HG03565 (cell line): ENCODE measurements at regions not wholly inside any gene's neighbourhood (a gene's known extent, or its start where the extent isn't known, plus 50 kb on each side); places are given as distances from the start of the nearest gene placed in this dataset.

Experiments
- ATAC-seq: cut with Tn5 transposase; IDR thresholded peaks from one replicate; pipeline ENCODE4 v1.9.1; 2021; ENCODE audit warnings: mild to moderate bottlenecking, moderate library complexity; ENCODE audit not compliant: unreplicated experiment

DNA sequence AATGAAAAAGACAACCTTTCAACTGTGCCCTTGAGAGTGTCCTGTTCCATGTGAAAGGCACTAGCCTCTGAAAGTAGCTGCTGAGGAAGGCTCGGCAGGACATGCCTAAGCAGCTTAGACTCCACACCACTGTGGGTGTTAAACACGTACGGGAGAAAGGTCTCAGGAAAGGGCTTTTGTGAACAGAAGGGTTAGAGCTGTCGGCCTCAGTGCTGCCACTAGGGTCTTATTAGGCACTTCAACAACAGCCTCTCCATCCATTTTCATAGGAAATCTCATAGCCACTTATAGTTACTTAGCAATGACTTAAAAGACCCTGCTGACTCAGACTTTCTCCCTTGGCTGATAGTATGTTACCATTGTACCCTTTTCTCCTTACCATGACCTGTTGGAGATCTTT lies 662.8 kb downstream of the TBC1D32 start:
- ATAC-seq, result no peak

DNA sequence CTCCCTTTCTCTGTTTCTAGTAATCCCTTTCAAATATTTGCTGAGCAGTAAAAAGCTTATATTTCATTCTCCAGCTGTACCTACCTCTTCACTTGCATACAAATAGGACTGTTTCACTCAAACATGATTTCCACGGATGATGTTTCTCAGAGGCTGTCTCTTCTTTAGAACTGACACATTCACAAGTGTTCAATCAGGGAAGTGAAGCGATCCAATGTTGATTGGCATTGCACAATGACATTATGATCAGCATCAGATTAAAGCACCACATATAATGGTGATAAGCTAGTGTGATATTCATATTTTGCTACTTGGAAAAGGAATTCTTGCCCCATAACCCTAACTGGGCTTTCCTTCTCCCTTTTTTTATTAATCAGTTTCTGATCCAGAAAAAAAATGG lies 681.8 kb downstream of the TBC1D32 start:
- no peak for ATAC-seq

DNA sequence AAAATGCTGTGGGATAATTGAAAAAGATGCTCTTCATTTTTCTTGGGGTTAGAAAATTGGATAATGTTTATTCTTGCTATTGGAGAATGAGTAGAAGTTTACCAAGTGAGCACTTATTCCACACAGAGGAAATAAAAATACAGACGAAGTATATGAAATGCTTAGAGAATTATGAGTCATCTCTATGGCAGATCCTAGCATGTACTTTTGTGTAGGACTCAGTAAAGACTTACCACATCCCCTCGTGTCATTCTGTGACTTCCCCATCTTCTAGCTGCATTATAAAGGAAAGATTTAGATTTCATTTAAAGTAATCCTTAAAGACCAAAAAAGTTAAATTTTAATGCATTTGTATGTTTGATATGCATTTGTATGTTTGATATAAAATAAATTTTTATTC lies 685.6 kb downstream of the TBC1D32 start:
- no peak for ATAC-seq

DNA sequence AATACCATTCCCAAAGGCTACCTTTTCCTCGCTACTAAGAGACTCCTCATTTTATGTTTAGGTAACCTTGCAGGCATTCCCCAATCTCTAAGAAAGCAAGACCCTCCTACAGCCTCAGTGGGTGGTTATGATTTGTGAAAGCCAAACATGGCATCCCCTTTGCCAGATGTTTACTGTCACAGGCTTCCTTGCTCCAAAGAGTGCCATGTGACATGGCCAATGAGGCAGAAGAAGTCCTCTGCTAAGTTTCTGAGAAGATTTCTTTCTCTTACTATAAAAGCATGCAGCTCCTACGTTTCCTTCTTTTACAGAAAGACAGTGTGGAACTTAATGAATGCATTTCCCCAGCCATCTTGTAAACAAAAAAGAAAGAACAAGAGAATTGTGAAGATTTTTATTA lies 688.2 kb downstream of the TBC1D32 start:
- no peak for ATAC-seq

DNA sequence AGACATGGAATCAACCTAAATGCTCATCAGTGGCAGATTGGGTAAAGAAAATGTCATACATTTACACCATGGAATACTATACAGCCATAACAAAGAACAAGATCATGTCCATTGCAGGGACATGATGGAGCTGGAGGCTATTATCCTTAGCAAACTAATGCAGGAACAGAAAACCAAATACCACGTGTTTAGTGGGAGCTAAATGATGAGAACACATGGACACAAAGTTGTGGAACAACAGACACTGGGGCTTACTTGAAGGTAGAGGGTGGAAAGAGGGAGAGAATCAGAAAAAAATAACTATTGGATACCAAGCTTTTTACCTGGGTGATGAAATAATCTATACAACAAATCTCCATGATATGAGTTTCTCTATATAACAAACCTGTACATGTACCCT lies 701.3 kb downstream of the TBC1D32 start:
- ATAC-seq, result no peak

DNA sequence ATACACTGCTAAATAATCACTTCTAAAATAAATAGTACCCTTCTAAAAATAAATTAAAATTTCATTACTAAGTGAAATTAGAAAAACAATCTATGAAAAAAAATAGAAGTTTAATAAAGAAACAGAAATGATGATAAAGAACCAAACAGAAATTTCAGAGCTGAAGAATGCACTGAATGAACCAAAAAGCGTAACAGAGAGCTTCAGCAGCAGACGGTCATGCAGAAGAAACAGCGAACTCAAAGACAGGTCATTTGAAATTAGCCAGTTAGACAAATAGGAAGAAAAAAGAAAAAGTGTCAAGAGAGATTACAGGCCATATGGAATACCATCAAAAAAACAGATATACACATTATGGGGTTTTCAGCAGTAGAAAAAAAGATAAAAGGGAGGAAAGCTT lies 706.7 kb downstream of the TBC1D32 start:
- no peak for ATAC-seq

DNA sequence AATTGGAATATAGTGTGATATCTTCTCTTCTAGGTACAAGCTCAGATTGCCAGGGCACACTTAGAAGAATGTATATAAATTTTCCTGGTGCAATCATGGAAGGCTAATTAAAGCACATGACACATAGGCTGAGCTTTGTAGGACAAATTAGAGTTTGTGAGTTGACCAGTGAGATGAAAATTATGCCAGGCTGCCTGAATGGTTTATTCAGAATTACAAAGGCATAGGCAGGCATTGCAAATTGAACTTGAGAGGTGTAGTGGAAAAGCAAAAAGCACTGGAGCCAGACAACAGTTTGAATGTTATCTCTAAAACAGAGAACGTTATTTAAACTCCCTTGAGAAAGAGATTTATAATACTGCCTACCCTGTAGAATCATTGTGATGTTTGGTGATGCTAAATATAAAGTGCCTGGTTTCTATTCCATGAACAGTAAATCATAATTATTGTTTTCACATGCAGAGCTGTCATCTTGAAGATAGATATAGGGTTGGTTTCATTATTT lies 712.1 kb downstream of the TBC1D32 start:
- no peak for ATAC-seq

DNA sequence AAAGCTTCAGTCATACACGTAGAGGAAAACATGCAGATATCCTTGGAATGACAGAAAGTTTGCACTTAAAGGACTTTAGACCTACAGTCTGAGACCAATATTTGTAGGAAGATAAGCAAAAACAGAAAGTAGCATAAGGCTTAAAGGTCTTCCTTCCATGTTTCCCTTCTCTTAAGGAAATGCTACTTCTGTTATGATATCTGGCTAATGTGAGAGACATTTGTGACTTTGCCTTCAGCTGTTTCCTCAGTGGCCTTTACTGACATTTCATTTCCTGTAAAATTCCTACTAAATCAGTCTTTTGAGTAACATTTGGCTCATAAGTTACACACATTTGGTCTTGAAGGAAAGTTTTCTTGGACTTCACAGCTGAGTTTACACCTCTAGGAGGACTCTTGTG lies 713.4 kb downstream of the TBC1D32 start:
- ATAC-seq, result no peak

DNA sequence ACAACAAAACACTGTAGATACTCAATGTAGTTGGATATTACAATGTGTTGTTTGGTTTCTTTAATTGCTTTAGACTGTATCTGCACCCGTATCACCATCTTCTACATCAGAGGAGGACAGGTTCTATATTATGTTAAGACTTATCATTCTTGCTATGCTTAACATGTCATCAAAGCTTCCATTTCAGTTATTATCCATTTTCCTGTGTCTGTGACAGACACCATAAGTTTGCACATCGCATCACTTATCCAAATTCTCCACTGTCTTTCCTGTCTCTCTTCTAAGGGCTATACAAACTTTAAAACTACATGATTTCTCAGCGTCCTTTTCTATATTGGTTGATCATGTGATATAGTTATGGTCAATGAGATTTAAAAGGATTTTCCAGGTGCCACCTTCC lies 719.0 kb downstream of the TBC1D32 start:
- no peak for ATAC-seq

DNA sequence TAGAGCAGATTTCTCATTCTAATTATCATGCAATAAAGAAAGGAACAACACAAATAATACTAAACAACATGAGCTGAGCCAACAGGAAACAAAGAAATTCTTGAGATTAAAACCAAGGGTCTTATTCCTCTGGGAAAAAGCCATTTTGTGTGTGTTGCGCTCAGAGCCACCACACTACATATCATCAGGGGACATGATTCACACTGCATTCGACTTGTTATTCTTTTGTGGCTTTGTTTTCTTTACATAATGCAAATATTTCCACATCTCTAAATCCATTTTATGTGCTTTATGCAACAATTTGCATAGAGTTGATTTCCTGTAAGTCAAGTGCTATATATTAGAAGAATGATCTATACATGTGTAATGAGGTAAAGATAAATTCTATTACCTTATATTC lies 719.6 kb downstream of the TBC1D32 start:
- no peak for ATAC-seq

DNA sequence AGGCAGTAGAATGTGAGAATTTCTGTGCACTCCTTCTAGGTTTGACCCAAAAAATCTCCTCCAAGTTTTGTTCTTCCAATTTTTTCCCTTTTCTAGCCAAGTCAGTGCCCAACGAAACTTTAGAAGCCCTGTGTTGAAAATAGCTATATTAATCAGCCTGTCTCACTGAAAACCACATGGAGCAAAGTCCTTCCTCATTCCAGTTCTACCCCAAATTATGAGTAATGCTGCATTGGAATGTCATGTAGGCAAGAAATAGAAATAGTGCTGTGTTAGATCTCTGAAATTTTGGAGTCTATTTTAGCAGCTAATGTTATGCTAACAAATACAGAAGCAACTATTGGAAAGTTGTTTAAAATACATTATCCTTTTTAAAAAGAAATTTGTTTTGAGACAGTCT lies 725.5 kb downstream of the TBC1D32 start:
- no peak for ATAC-seq

DNA sequence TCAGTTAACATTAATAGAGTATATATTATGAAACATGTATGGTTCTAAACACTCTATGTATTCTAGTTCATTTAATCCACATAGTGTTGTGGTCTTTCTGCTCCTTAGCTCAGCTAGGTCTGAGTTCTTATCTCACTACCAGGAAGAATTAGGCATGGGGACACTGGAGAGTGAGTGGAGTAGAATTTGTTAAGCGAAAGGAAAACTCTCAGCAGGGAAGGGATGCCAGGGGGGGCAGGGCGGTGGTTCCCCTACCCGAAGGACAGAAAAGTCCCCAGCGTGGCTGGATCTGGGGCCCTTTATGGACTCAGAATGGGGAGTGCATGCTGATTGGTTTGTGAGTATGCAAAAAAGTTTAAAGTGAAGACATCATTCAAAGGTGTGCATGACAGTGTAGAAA lies 727.5 kb downstream of the TBC1D32 start:
- no peak for ATAC-seq

DNA sequence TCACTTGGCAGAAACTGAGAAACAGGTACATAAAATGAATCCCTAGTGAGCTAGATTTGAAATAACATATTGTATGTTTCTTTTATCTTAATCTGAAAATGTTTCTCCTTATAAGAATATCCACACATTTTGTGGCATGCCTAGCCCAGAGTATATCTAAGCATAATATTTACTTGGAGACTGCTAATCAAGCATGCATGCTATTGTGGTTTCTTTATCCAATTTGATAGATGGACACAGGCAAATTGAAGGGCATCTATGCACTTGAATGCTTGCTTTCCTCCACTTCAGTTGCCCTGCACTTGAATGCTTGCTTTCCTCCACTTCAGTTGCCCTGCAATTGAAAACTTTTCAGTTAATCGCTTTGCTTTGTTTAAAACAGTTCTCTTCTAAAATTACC lies 729.8 kb downstream of the TBC1D32 start:
- no peak for ATAC-seq

DNA sequence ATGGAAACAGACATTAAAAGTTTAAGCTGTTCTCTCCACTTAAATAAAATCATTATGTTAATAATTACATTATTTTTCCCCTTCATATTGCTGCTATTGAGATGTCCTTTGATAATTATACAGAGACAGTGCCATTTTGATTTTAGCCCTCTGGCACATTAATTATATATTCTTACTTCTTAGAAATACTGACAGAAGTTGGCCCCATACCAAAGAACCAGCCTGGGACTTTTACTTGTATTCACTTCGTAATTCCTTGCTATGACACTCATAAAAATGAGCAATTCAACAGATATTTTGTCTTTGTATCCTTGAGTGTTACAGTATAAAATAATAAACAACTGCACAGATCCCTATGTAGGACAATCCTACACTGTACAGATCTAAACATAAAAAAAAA lies 743.7 kb downstream of the TBC1D32 start:
- no peak for ATAC-seq

DNA sequence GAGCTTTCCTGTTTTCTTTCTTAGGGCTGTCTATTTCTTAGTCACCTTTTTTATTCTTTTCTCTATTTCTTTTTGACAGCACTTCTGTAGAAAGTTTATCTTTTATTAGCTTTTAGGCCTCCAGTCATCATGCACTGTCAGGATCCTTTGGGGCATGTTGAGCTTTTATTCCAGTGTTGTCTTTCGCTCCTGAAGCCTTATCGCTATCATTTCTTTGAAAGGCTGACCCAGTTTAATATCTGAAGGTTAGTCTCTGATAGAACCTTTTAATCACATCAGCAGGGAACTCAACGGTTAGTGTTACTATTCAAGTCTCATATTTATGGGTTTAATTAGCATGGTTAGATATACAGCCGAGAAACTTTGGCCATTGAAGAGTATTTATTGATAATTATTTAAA lies 745.9 kb downstream of the TBC1D32 start:
- no peak for ATAC-seq

DNA sequence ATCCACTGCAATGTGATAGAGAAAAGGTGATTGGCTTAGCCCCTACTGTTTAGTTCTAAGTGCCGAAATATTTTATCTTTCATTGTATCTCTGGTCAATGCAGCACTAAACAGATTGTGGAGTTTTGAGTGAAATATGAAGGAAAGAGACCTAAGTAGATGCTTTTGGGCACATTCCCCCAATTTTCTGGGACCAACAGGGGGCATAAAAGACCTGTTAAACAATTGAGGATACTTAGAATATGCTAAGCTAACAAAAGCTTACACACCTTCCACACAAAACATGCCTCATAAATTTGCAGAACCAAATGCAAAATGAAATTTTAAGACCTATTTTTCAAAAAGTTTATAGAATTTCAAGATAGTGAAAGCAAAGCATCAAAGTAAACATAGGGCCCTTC lies 746.9 kb downstream of the TBC1D32 start:
- ATAC-seq, result no peak

DNA sequence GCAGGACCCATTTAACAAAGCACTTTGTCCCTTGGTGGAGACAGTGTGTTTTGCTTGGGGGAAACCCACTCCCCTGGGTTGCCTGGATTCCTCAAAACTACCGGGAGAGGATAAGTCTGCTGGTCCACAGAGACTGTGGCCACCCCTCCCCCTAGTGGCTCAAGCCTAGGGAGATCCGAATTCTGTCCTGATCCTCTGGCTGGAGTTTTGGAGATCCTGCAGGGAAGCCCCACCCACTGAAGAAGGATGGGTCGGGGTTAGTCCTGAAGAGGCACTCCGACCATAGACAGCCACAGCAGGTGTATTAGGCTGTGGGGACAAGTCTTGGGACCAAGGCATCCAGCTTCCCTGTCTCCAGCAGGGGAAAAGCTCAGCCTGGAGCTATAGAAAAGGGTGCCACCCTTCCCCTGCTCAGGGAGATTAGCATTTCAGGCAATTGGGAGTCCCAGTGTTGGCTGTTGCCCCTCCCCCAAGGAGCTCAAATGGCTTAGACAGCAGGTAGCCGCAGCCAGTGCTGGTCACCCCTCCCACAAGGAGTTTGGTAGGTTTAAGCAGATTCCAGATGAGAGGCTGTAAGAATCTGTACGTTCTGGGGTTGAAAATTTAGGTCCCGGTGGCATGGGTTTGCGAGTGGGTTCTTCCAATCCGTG lies 750.0 kb downstream of the TBC1D32 start:
- no peak for ATAC-seq

DNA sequence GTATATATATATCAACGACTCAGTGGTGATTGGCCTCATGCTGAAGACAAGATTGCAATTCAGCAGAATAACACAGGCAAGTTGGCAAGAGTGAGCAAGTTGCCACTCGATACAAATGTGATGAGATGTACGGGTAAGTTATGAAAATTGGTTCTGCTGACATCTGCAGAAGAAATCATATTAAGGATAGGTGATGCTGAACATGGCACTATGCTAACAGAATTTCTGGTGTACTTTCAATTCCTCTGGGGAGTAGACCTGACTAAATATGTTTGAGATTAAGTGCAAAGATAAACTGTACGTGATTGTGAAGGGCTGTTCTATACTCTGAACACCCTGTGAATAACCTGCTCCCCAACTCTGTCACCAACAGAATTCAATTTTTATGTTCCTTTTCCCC lies 758.2 kb downstream of the TBC1D32 start:
- ATAC-seq, result no peak

DNA sequence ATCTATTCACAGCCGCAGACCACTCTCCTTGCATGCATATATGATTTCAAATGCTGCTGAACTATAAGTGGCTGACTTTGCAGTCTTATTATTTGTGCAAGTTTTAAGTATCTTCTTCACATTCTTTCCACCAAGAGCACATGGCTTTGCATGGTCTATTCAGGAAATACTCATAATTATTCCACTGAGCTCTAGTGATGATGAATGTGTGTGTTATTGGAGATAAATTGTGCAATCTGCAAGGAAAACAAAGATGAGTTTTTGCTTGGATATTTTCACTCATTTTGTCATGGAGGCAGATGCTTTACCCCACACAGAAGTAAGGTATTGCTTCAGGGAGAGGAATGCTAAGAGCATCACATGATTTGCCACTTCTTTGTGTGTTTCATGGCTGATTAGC lies 764.6 kb downstream of the TBC1D32 start:
- ATAC-seq, result no peak

DNA sequence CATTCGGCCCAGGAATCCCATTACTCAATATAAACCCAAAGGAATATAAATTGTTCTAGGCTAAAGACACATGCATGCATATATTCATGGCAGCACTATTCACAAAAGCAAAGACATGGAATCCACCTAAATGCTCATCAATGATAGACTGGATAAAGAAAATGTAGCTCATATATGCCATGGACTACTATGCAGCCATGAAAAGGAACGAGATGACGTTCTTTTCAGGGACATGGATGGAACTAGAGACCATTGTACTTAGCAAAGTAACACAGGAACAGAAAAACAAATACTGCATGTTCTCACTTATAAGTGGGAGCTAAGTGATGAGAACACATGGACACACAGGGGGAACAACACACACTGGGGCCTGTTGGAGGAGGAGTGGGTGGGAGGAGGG lies 769.5 kb downstream of the TBC1D32 start:
- no peak for ATAC-seq

DNA sequence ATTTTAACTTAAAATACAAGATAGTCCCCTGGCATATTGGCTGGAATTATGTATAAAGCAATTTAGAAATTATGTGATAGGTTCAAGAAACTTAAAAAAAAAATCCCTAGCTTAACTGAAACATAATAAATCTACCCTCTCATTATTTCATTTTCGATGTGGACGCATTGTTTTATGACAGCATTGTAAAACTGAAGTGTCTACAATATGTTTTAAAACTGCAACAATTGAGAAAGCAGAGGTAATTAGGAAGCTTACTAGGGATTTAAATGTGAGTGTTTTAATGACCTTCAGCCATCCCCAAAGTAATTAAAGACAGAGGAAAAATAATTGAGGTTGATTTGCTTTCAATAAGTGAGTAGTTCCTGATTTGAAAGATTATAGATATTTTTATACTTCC lies 776.0 kb downstream of the TBC1D32 start:
- no peak for ATAC-seq

DNA sequence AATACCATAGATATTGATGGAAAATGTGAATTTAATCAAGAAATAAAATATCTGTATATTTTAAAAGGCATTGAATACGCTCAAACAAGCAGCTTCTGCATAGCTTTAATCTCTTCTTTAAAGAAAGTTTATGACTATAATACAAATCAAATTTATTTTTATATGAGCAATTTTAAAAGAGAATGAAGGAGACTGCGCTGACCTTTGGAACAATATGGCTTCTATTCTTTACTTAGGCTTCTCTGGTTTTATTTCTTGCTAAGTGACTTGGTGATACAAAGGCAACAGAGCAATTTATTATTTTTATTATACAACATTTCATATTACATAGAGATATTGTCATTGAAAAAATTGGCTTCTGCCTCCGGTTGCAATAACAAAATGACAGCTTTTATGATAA lies 776.7 kb downstream of the TBC1D32 start:
- ATAC-seq, result no peak

DNA sequence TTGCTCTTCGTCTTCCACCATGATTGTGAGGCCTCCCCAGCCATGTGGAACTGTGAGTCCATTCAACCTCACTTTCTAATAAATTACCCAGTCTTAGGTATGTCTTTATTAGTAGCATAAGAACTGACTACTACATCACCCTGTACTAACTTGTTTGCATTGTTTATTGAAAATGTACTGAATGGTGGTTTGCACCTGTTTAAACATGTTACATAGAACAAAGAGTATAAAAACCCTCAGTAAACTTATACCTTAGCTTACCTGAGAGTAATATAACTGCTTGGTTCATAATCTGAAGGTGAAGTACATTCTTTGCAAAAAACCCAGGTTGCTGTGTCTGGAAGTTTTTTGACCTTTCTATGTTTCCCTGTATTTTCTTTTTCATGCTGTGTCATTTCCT lies 777.8 kb downstream of the TBC1D32 start:
- ATAC-seq, result no peak
